ENCODE measurements at regions not wholly inside any gene's neighbourhood (a gene's known extent, or its start where the extent isn't known, plus 50 kb on each side); places are given as distances from the start of the nearest gene placed in this dataset.

- H3K27ac ChIP-seq, result no peak overlapping the region
- no peak for TF ChIP-seq CTCF (conservative IDR thresholded peaks at IDR 0.05)
These were observed 200.0 kb upstream of the MAOA start for GRCh38 chrX:43456063-43456462.

GRCh38 chrX:43456906-43457305, 199.2 kb upstream of the MAOA start:
- TF ChIP-seq ZFX (IDR thresholded peaks at IDR 0.05), result no peak
- no peak for TF ChIP-seq CTCF (conservative IDR thresholded peaks at IDR 0.05)
- no peak overlapping the region for H3K27ac ChIP-seq

GRCh38 chrX:43467608-43468234, 188.4 kb upstream of the MAOA start:
- H3K27ac ChIP-seq, result no peak overlapping the region
- no peak for TF ChIP-seq ZFX (IDR thresholded peaks at IDR 0.05)
- peak; percentile 43 for TF ChIP-seq CTCF (conservative IDR thresholded peaks at IDR 0.05)

- H3K27ac ChIP-seq, result no peak overlapping the region
- no peak for TF ChIP-seq ZFX (IDR thresholded peaks at IDR 0.05)
- TF ChIP-seq CTCF (conservative IDR thresholded peaks at IDR 0.05), result no peak
These were observed 186.6 kb upstream of the MAOA start for GRCh38 chrX:43469391-43470054.

- peak; percentile 33 for TF ChIP-seq CTCF (conservative IDR thresholded peaks at IDR 0.05)
- no peak for TF ChIP-seq ZFX (IDR thresholded peaks at IDR 0.05)
- no peak overlapping the region for H3K27ac ChIP-seq
These were observed 181.8 kb upstream of the MAOA start for GRCh38 chrX:43474321-43474720.

GRCh38 chrX:43479070-43479469, 177.0 kb upstream of the MAOA start:
- H3K27ac ChIP-seq, result no peak overlapping the region
- TF ChIP-seq ZFX (IDR thresholded peaks at IDR 0.05) (no peak), CTCF (conservative IDR thresholded peaks at IDR 0.05) (no peak)

- TF ChIP-seq CTCF (conservative IDR thresholded peaks at IDR 0.05) (no peak), ZFX (IDR thresholded peaks at IDR 0.05) (no peak)
- no peak overlapping the region for H3K27ac ChIP-seq
These were observed 176.2 kb upstream of the MAOA start for GRCh38 chrX:43479850-43480249.
